Urinary bladder (tissue), 3 donors: ENCODE measurements at regions not wholly inside any gene's neighbourhood (a gene's known extent, or its start where the extent isn't known, plus 50 kb on each side); places are given as distances from the start of the nearest gene placed in this dataset.
"Not testable (repeated sequence)": the region's sequence is repeated elsewhere in the genome, so short reads cannot be mapped to it uniquely, and the experiment has no call there.

Experiments used
- DNase-seq: peaks from one replicate; pipeline ENCODE4 v3.0.0-alpha.2; 2015; ENCODE audit errors: extremely low spot score
- H3K27ac ChIP-seq: one replicate; pipeline ENCODE4 v1.5.1; 2013; ENCODE audit warnings: low read depth, mild to moderate bottlenecking, moderate library complexity
- H3K36me3 ChIP-seq: one replicate; pipeline ENCODE4 v1.6.1; 2013; ENCODE audit warnings: mild to moderate bottlenecking, moderate library complexity; ENCODE audit not compliant: insufficient read depth
- H3K4me1 ChIP-seq: one replicate; pipeline ENCODE4 v1.6.1; 2013; ENCODE audit warnings: mild to moderate bottlenecking, moderate library complexity; ENCODE audit not compliant: insufficient read depth
- H3K4me3 ChIP-seq: one replicate; pipeline ENCODE4 v1.5.1; 2013; ENCODE audit warnings: low read depth, low read length
- WGBS: extraction: QIAGEN DNeasy Blood & Tissue Kit; methylation state at CpG from one replicate; pipeline ENCODE4 v1.1.7; 2013; 5-methylcytosine and 5-hydroxymethylcytosine counted together
- donor health status: healthy with polysubstance abuse.
- donor health status: healthy.

DNA sequence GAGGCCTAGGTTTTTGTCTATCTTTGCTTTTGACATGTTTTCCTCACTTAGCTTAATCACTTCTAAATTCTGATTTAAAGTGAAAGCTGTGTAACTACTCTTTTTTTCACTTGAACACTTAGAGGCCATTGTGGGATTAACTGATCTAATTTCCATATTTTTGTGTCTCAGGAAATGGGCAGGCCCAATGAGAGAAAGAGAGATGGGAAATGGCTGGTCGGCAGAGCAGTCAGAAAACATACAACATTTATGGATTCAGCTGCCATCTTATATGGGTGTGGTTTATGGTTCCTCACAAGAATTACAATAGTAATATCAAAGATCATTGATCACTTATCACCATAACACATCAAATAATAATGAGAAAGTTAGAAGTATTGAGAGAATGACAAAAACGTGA is 320.8 kb downstream of the PTPRC start:
- no peak for DNase-seq
- Histone ChIP-seq H3K27ac (no peak overlapping the region), H3K4me3 (no peak overlapping the region), H3K36me3 (no peaks in the 10 kb centered on the region), H3K4me1 (no peaks in the 10 kb centered on the region)
- WGBS: 87% methylated on average over 2 of the region's 2 CpGs

DNA sequence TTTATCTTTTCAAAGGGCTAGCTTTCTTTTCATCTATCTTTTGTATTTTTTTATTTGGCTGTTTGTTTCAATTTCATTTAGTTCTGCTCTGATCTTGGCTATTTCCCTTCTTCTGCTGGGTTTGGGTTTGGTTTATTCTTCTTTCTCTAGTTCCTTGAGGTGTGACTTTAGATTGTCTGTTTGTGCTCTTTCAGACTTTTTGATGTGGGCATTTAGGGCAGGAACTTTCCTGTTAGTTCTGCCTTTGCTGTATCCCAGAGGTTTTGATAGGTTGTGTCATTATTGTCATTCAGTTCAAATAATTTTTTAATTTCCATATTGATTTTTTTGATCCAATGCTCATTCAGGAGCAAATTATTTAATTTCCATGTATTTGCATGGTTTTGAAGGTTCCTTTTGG is 325.0 kb downstream of the PTPRC start:
- H3K4me1 ChIP-seq, DNase-seq, H3K36me3 ChIP-seq, H3K27ac ChIP-seq, H3K4me3 ChIP-seq: not testable (repeated sequence)

DNA sequence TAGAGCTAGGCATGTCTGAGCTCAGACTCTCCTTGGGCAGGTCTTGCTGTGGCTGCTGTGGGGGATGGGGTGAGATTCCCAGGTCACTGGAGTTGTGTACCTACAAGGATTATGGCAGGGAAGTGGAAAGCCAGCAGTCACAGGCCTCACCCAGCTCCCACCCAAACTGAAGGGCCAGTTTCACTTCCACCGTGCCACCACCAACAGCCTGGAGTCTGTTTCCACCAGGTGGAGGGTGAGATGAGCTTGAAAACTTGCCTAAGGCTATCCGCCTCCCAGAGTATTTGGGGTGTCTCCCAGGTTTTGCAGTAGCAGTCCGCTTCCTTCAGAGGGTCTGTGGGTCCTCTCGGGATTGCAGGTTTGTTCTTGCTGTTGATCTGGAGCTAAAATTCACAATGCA is 327.7 kb downstream of the PTPRC start:
- no peaks in the 10 kb centered on the region for H3K36me3 ChIP-seq
- H3K4me1 ChIP-seq: no peaks in the 10 kb centered on the region
- H3K4me3 ChIP-seq: no peak overlapping the region
- H3K27ac ChIP-seq: no peak overlapping the region
- 86% methylated on average over 4 of the region's 4 CpGs for WGBS
- no peak for DNase-seq

DNA sequence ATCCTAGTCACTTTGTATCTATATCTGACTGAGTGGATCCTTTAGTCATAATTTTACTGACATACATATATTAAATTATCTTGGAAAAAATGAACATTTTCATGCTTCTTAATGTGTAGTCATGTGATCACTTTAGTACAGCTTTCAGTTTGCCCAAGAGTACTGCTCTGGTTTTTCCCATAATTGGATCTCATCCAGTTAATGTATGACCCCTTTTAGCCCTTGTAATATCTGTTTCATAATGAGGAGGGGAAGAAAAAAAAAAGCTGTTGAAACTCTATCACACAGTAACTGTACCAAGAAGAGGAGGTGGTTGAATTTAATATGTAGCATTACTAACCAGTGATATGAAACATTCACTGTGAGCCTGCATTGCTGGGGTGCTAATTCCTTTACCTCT is 328.7 kb downstream of the PTPRC start:
- no peak overlapping the region for H3K4me3 ChIP-seq
- no peaks in the 10 kb centered on the region for H3K36me3 ChIP-seq
- no peak for DNase-seq
- H3K27ac ChIP-seq: no peak overlapping the region
- no peaks in the 10 kb centered on the region for H3K4me1 ChIP-seq

DNA sequence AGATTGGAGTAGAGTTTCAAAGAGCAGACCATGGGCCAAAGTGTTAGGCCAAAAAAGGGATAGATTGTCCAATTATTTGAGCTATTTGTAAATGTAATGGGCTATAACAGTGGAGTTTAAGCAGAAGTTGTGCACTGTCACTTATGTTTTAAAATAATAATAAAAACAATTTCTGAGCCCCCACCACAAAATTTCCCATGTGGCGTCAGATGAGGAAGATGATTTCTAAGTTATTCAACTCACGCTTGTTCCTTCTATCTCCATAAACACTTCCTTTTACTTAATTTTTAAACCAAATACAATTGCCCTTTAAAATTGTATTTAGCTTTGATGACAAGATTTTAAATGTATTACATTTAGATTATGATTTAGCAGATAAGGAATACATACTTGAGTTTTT is 330.0 kb downstream of the PTPRC start:
- H3K4me1 ChIP-seq: no peaks in the 10 kb centered on the region
- WGBS: 95% methylated on average over 2 of the region's 2 CpGs
- no peaks in the 10 kb centered on the region for H3K36me3 ChIP-seq
- no peak for DNase-seq
- no peak overlapping the region for H3K4me3 ChIP-seq
- no peak overlapping the region for H3K27ac ChIP-seq

GRCh38 chr1:198969981-198970380 is 331.1 kb downstream of the PTPRC start:
- Histone ChIP-seq H3K4me3 (no peak overlapping the region), H3K27ac (no peak overlapping the region), H3K4me1 (no peaks in the 10 kb centered on the region), H3K36me3 (no peaks in the 10 kb centered on the region)
- WGBS: 74% methylated on average over 1 of the region's 1 CpG
- DNase-seq: no peak

GRCh38 chr1:198970916-198971315 is 332.1 kb downstream of the PTPRC start:
- Histone ChIP-seq H3K4me1 (no peaks in the 10 kb centered on the region), H3K4me3 (no peak overlapping the region), H3K27ac (no peak overlapping the region), H3K36me3 (no peaks in the 10 kb centered on the region)
- no peak for DNase-seq

DNA sequence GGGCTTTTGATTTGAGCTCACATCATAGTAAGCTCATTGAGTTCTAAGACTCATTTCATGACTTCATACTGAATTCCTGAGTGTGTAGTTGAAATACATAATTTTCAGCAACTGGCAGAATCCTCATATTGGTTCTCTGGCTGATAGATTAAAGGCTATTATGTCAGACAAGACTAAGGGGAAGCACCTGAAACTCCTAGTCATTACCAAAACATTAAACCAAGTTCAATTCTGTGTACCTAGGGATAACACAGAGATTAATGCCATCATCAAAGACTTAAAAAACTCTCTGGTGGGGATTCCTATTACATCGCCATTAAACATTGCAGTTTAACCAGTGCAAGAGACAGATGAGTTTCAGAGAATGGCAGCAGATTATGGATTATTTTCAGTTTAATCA is 339.1 kb downstream of the PTPRC start:
- no peak for DNase-seq
- Histone ChIP-seq H3K36me3 (no peaks in the 10 kb centered on the region), H3K4me1 (no peaks in the 10 kb centered on the region), H3K4me3 (no peak overlapping the region), H3K27ac (no peak overlapping the region)
- 97% methylated on average over 1 of the region's 1 CpG for WGBS

DNA sequence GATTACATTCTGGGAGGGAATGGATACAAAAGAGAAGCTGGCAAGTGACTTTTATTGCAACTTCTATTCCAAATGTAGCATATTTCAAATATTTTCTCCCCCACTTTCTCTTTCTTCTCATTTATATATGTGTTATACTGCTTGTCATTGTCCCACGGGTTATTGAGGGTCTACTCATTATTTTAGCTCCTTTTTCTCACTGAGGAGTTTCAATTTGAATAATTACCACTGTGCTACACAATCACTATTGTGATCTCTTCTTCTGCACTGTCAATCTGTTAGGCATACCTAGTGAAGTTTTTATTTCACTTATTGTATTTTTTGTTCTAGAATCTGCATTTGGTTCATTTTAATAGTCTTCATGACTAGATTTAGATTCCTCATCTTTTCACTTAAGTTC is 339.7 kb downstream of the PTPRC start:
- Histone ChIP-seq H3K4me3 (no peak overlapping the region), H3K27ac (no peak overlapping the region), H3K4me1 (no peaks in the 10 kb centered on the region), H3K36me3 (no peaks in the 10 kb centered on the region)
- 58% methylated on average over 1 of the region's 1 CpG for WGBS
- DNase-seq: no peak

- H3K4me3 ChIP-seq: no peak overlapping the region
- H3K4me1 ChIP-seq: no peaks in the 10 kb centered on the region
- H3K27ac ChIP-seq: no peak overlapping the region
- no peak for DNase-seq
- WGBS: 90% methylated on average over 2 of the region's 2 CpGs
- no peaks in the 10 kb centered on the region for H3K36me3 ChIP-seq
These were observed 347.2 kb downstream of the PTPRC start for GRCh38 chr1:198986036-198986435.

DNA sequence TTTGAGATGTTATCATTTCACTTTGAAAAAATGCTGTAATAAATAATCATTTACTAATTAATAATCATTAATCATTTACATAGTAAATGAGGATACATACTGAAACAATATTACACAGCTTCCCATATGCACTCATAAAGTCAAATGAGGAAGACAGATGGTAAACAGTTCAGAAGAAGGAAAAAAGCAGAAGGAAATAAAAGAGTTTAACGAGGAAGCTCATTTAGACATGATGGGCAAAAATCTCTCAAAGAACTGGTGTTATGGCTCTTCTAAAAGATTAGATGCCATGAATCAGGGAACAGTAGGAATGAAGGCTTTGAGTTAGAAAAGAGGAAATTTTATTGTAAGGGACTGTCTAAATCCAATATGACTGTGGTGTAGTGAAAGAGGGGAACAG is 347.6 kb downstream of the PTPRC start:
- H3K4me3 ChIP-seq: no peak overlapping the region
- WGBS: 70% methylated on average over 1 of the region's 1 CpG
- DNase-seq: no peak
- H3K27ac ChIP-seq: no peak overlapping the region
- H3K4me1 ChIP-seq: no peaks in the 10 kb centered on the region
- no peaks in the 10 kb centered on the region for H3K36me3 ChIP-seq

DNA sequence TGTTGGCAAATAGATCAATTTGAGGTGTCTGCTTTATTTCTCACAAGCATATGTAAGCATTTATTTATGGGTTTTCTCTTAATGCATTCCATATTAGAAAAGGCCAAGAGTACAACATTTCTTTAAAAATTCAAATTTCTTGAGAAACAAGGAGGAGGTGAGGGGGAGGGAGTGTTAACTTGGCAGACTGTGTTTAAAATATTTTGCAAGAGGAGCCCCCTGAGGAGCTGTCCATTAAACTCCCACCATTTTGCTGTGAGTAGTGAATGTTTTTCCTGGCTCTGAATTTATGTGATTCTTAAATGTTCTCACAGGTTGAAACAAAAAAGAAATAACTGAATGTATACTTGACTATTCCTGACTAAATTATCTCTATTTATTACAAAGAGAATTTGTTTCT is 363.8 kb downstream of the PTPRC start:
- no peak overlapping the region for H3K4me3 ChIP-seq

DNA sequence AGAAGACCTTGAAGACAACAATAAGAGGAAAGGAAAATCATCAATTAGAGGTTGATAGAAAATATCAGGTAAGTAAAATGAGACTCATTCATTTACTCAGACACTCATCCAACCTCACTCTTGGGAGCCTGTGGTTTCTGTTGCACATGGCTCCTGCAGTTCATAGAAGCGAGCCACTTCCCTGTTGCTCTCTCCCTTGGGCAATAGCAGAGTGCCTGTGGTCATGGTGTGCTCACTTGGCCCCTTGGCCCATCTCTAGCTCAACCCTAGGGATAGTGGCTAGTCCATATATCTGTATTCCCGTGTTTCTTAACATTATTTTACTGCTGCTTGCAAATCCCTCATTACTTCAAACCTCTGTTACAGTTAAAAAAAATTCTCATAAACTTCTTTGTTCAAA is 368.6 kb downstream of the PTPRC start:
- DNase-seq: no peak
- Histone ChIP-seq H3K27ac (no peak overlapping the region), H3K36me3 (no peaks in the 10 kb centered on the region), H3K4me3 (no peak overlapping the region), H3K4me1 (no peaks in the 10 kb centered on the region)
- WGBS: 72% methylated on average over 2 of the region's 2 CpGs

More for the DNA sequence above, 363.8 kb downstream of the PTPRC start:
- H3K4me1 ChIP-seq: no peaks in the 10 kb centered on the region
- H3K36me3 ChIP-seq: no peaks in the 10 kb centered on the region
- peak; percentile 53 for DNase-seq
- no peak overlapping the region for H3K27ac ChIP-seq

DNA sequence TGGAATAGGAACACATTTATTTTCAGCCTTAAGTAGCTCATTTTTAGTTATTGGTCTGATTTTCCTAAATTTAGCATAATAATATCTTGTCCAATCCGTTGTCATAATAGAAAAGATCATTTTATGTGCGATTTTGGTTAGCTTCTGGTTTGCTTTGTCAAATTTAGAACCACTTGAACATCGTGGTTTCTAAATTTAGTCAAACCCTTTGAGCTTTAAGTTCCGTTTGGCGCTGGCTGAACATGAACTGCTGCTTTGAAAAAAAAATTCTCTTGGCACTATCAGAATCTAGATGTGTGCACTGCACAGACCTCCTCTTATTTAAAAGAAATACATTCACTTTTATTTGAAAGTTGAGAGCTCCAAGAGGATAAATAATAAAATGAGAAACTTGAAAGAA is 370.6 kb downstream of the PTPRC start:
- WGBS: 28% methylated on average over 5 of the region's 5 CpGs
- DNase-seq: no peak
- H3K4me1 ChIP-seq: no peaks in the 10 kb centered on the region
- no peak overlapping the region for H3K27ac ChIP-seq
- no peaks in the 10 kb centered on the region for H3K36me3 ChIP-seq
- H3K4me3 ChIP-seq: no peak overlapping the region

- 75% methylated on average over 4 of the region's 4 CpGs for WGBS
- DNase-seq: no peak
- H3K4me1 ChIP-seq: no peaks in the 10 kb centered on the region
- H3K4me3 ChIP-seq: no peak overlapping the region
- no peaks in the 10 kb centered on the region for H3K36me3 ChIP-seq
- H3K27ac ChIP-seq: no peak overlapping the region
These were observed 371.7 kb downstream of the PTPRC start for GRCh38 chr1:199010492-199010891.
